ENCODE measurements at regions not wholly inside any gene's neighbourhood (a gene's known extent, or its start where the extent isn't known, plus 50 kb on each side); places are given as distances from the start of the nearest gene placed in this dataset.

DNA sequence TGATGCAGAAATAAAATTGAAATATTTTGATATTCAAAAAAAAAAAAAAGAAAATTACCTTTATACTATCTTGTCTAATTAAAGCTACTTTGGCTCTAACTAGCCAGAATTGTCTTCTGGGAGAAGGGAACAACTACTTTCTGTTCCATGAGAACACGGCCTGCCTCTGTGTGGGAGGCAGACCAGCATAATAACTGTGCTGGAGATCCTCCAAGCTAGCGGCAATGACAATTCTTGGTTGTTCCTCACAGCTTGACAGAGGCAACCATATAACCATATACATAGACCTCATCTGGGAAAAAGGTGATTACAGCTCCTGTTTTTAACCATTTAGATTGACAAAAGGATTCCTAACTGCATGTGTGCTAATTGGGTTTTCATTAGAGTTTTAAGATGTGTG, 95.7 kb downstream of the RBMX2 start:
- H3K27me3 ChIP-seq, result no peaks in the 10 kb centered on the region
- H3K4me1 ChIP-seq, result no peaks in the 10 kb centered on the region
- no peak overlapping the region for H3K27ac ChIP-seq
- H3K4me3 ChIP-seq, result no peak overlapping the region
- no peaks in the 10 kb centered on the region for H3K36me3 ChIP-seq
- peak in 1 of 2 donors; percentile 6 for DNase-seq
- intact Hi-C loops (cut with DNase I; ENCODE audit: low total_unique reads), result no loop called here
- 42 to 80% (median 55%) methylated on average over 2 of the region's 2 CpGs for WGBS, 5 donors
- TF ChIP-seq EP300 (IDR thresholded peaks at IDR 0.05), result no peak
- no peak for TF ChIP-seq POLR2AphosphoS5 (IDR thresholded peaks at IDR 0.05)
- TF ChIP-seq, protein P1, sequence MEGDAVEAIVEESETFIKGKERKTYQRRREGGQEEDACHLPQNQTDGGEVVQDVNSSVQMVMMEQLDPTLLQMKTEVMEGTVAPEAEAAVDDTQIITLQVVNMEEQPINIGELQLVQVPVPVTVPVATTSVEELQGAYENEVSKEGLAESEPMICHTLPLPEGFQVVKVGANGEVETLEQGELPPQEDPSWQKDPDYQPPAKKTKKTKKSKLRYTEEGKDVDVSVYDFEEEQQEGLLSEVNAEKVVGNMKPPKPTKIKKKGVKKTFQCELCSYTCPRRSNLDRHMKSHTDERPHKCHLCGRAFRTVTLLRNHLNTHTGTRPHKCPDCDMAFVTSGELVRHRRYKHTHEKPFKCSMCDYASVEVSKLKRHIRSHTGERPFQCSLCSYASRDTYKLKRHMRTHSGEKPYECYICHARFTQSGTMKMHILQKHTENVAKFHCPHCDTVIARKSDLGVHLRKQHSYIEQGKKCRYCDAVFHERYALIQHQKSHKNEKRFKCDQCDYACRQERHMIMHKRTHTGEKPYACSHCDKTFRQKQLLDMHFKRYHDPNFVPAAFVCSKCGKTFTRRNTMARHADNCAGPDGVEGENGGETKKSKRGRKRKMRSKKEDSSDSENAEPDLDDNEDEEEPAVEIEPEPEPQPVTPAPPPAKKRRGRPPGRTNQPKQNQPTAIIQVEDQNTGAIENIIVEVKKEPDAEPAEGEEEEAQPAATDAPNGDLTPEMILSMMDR (IDR thresholded peaks at IDR 0.05), result no peak
- TF ChIP-seq POLR2A (IDR thresholded peaks at IDR 0.05), result no peak
- no peaks in the 10 kb centered on the region for H3K9me3 ChIP-seq

DNA sequence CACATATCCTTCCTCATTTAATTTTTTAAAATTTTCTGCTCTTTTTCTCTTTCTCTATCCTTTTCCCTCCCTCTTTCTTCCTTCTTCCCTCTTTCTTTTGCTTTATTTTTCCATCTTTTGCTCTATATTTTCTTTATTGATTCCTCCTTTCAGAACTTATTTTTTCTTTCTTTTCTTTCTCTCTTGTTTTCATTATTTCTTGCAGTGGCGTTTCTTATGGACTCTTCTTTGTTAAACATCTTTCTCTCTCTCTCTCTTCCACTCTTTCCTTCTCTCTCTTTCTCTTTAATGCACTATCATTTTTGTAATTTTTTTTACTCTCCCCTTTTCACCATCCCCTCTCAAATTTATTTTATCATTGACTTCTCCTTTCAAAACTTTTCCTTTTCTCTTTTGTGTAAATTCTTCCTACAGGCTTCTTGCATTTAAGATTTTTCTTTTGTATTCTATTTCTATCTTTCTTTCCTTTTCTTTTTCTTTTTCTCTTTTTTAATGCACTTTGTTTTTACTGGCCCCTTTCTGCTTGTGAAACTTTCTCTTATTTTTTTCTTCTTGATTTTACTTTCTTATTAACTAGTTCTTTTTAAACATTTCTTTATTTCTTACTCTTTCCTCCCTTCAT, 97.0 kb downstream of the RBMX2 start:
- no peak overlapping the region for H3K27ac ChIP-seq
- H3K36me3 ChIP-seq, result no peaks in the 10 kb centered on the region
- intact Hi-C loops (cut with DNase I; ENCODE audit: low total_unique reads), result no loop called here
- no peaks in the 10 kb centered on the region for H3K27me3 ChIP-seq
- no peak overlapping the region for H3K4me3 ChIP-seq
- TF ChIP-seq POLR2A (IDR thresholded peaks at IDR 0.05) (no peak), POLR2AphosphoS5 (IDR thresholded peaks at IDR 0.05) (no peak), EP300 (IDR thresholded peaks at IDR 0.05) (no peak)
- TF ChIP-seq, protein P1 (IDR thresholded peaks at IDR 0.05), result no peak
- WGBS, 5 donors, result 81 to 85% (median 82%) methylated on average over 1 of the region's 1 CpG
- H3K4me1 ChIP-seq, result no peaks in the 10 kb centered on the region
- H3K9me3 ChIP-seq, result no peaks in the 10 kb centered on the region
- no peak for DNase-seq

DNA sequence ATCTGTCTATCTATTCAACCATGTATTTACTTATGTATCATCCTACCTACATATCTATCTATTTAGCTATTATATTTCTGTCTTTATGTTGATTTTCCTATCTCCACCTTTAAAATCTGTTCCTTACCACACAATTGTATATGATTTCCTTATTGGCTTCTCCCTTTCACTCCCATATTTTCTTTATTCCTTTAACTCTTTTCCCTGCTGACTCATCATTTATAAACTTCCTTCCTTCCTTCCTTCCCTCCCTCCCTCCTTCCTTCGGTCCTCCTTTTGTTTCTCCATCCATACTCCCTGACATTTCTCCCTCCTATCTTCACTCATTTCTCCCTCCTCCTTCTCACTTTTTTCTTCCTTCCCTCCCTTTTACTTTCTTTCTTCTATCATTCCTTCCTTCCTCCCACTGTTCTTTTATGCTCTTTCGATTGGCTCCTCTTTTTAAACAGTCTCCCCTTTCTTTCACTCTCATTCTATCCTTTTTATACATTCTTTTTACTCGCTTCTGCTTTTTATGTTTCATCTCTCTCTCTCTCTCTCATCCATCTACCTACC, 100.3 kb downstream of the RBMX2 start:
- Histone ChIP-seq H3K4me1 (no peaks in the 10 kb centered on the region), H3K27me3 (no peaks in the 10 kb centered on the region), H3K27ac (no peak overlapping the region), H3K4me3 (no peak overlapping the region), H3K9me3 (no peaks in the 10 kb centered on the region), H3K36me3 (no peaks in the 10 kb centered on the region)
- 72 to 75% (median 74%) methylated on average over 3 of the region's 3 CpGs for WGBS, 5 donors
- TF ChIP-seq POLR2A (IDR thresholded peaks at IDR 0.05) (no peak), POLR2AphosphoS5 (IDR thresholded peaks at IDR 0.05) (no peak), EP300 (IDR thresholded peaks at IDR 0.05) (no peak)
- TF ChIP-seq, protein P1 (IDR thresholded peaks at IDR 0.05), result no peak
- no peak for DNase-seq
- intact Hi-C loops (cut with DNase I; ENCODE audit: low total_unique reads), result no loop called here

GRCh38 chrX:130504019-130504418, 102.2 kb downstream of the RBMX2 start:
- DNase-seq, result no peak
- intact Hi-C loops (cut with DNase I; ENCODE audit: low total_unique reads), result no loop called here
- 80 to 96% (median 88%) methylated on average over 2 of the region's 2 CpGs for WGBS, 5 donors
- Histone ChIP-seq H3K4me3 (no peak overlapping the region), H3K9me3 (no peaks in the 10 kb centered on the region), H3K27me3 (no peaks in the 10 kb centered on the region), H3K36me3 (no peaks in the 10 kb centered on the region), H3K4me1 (no peaks in the 10 kb centered on the region), H3K27ac (no peak overlapping the region)
- no peak for TF ChIP-seq POLR2AphosphoS5 (IDR thresholded peaks at IDR 0.05)
- TF ChIP-seq, protein P1 (IDR thresholded peaks at IDR 0.05), result no peak
- TF ChIP-seq EP300 (IDR thresholded peaks at IDR 0.05), result no peak
- TF ChIP-seq POLR2A (IDR thresholded peaks at IDR 0.05), result no peak

All from stomach (tissue), 8 donors.